GM10266 (cell line): ENCODE measurements at regions not wholly inside any gene's neighbourhood (a gene's known extent, or its start where the extent isn't known, plus 50 kb on each side); places are given as distances from the start of the nearest gene placed in this dataset.
"Not testable (repeated sequence)": the region's sequence is repeated elsewhere in the genome, so short reads cannot be mapped to it uniquely, and the experiment has no call there.

Experiments used
- DNase-seq: peaks from one replicate; pipeline ENCODE4 v3.0.0; 2012; ENCODE audit errors: extremely low spot score
- TF ChIP-seq, protein P1 (sequence below): IDR thresholded peaks from 2 replicates; pipeline ENCODE4 v1.5.1; 2012; ENCODE audit warnings: mild to moderate bottlenecking, low read depth; ENCODE audit not compliant: control insufficient read depth, insufficient read depth; ENCODE audit errors: missing control alignments

DNA sequence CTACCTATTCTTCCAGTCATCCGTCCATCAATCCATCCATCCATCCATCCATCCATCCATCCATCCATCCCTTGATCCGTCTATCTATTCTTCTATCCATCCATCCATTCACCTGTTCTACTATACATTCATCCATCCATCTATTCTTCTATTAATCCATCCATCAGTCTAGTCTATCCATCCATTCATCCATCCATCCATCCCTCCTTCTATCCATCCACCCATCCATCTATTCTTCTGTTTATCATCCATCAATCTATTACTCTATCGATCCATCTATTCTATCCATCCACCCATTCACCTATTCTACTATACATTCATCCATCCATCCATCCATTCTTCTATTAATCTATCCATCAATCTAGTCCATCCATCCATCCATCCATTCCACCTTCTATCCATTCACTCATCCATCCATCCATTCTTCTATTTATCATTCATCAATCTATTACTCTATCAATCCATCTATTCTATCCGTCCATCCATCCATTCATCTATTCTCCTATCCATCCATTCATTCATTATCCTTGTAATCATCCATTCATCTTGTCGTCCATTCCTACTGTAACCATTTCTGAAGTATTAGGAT is 110.4 kb upstream of the ZNF516 start:
- TF ChIP-seq, protein P1, sequence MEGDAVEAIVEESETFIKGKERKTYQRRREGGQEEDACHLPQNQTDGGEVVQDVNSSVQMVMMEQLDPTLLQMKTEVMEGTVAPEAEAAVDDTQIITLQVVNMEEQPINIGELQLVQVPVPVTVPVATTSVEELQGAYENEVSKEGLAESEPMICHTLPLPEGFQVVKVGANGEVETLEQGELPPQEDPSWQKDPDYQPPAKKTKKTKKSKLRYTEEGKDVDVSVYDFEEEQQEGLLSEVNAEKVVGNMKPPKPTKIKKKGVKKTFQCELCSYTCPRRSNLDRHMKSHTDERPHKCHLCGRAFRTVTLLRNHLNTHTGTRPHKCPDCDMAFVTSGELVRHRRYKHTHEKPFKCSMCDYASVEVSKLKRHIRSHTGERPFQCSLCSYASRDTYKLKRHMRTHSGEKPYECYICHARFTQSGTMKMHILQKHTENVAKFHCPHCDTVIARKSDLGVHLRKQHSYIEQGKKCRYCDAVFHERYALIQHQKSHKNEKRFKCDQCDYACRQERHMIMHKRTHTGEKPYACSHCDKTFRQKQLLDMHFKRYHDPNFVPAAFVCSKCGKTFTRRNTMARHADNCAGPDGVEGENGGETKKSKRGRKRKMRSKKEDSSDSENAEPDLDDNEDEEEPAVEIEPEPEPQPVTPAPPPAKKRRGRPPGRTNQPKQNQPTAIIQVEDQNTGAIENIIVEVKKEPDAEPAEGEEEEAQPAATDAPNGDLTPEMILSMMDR: no peak
- DNase-seq: no peak

DNA sequence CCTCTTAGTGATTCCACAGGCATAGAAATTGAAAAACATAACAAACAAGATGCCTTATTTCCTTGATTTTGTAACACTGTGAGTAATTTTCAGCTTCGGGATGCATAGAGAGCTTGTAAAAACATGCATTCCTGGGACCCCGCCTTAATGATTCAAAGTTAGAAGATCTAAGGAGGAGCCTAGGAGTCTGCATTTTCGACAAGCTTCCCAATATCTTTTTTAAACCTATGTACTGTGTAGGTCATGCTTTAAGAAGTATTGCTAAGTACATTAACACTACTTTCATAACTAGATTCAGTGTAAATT is 109.8 kb upstream of the ZNF516 start:
- DNase-seq: no peak
- TF ChIP-seq, protein P1: no peak

DNA sequence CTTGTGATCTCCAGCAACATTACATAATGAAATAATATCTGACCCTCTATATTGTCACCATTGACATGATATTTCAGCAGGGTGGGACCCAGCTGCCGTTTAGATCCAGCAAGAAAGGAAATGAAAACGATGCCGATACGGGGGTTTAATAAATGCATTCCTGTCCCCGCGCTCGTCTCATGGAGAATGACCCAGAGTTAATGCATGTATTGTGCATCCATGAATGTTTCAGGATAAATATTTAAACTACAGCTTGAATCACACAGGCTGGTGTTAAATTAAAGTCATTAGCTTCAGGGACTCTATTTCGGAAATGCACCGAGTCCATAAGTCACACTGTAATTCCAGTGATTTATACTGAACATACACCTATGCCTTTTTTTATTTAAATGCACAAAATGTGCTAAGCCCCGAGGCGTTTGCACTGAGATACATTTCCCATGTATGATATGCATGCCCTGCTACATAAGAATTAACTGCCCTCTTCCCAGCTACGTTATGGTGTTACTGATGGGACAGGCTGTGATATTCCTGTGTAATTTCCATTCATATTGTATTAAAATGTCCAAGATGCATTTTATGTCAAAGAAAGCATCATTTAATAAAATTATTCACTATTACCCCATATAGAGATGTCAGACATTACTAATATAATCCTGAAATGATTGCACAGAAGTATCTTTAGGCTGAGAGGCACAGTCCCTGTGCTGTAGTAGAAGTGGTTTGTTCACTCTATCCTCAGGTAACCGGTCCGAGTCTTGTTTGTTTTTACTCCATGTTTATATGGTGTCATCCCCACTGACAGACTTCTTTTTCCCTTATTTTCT is 109.3 kb upstream of the ZNF516 start:
- no peak for DNase-seq
- TF ChIP-seq, protein P1: no peak

DNA sequence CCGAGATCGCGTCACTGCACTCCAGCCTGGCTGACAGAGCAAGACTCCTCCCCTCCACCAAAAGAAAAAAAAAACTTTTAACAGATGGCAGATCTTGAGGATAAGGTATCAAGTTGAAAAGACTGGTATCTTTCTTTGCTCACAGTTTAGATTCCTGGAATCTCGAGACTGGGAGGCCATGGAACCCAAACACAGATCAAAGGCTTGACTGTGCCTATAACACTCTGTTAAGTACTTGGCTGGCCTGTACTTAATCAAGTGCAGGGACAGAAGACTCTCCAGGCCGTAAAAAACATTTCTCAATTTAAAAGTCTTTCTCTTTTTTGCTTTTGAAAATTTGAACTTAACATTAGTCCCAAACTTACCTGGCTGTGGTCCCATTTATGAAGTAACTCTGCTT is 107.1 kb upstream of the ZNF516 start:
- TF ChIP-seq, protein P1: no peak
- DNase-seq: no peak

DNA sequence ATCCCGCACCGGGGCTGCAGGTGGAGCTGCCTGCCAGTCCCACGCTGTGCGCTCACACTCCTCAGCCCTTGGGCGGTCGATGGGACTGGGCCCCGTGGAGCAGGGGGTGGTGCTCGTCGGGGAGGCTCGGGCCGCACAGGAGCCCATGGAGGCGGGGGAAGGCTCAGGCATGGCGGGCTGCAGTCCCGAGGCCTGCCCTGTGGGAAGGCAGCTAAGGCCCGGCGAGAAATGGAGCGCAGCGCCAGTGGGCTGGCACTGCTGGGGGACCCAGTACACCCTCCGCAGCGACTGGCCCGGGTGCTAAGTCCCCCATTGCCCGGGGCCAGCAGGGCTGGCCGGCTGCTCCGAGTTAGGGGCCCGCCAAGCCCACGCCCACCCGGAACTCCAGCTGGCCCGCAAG is 105.0 kb upstream of the ZNF516 start:
- DNase-seq: not testable (repeated sequence)

DNA sequence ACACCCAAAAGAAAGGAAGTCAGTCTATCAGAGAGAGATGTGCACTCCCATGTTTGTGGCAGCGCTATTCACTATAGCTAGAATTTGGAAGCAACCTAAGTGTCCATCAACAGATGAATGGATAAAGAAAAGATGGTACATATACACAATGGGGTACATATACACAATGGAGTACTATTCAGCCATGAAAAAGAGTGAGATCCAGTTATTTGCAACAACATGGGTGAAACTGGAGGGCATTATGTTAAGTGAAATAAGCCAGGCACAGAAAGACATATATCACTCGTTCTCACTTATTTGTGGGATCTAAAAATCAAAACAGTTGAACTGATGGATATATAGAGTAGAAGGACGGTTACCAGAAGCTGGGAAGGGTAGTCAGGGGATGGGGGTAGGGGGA is 99.9 kb upstream of the ZNF516 start:
- TF ChIP-seq, protein P1: no peak
- no peak for DNase-seq

DNA sequence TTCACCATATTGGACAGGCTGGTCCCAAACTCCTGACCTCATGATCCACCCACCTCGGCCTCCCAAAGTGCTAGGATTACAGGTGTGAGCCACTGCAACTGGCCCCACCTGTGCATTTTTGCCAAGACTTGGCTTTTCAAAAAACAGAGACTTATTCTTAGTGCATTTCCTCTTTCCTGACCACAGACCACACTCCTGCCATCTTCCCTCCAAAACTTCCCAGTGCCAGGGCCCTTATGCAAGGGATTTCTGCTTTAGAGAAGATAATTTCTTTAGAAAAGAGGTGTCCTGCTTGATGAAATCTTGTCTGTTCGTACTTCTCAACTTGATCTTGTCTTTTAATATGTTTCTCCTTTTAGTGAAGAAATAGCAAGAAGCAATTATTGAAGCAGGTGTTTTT is 98.8 kb upstream of the ZNF516 start:
- no peak for DNase-seq
- TF ChIP-seq, protein P1: no peak
